K562 (cell line): ENCODE measurements at regions not wholly inside any gene's neighbourhood (a gene's known extent, or its start where the extent isn't known, plus 50 kb on each side); places are given as distances from the start of the nearest gene placed in this dataset.

Experiments used
- BRF1 ChIP-seq: IDR thresholded peaks from 3 replicates; pipeline ENCODE4 v1.6.1; 2011; ENCODE audit warnings: borderline replicate concordance, mild to moderate bottlenecking; ENCODE audit not compliant: insufficient read length; ENCODE audit errors: extremely low read depth
- CTCF ChIP-seq, 3 experiments: IDR thresholded peaks in 2 of 3; conservative IDR thresholded peaks in 1 of 3; 2 replicates each; pipeline ENCODE4 v1.5.1; 2011 to 2012; ENCODE audit warnings: low read length in 3 of 3, mild to moderate bottlenecking in 3 of 3, control low read depth in 2 of 3, improper control_type of control experiment in 1 of 3, inconsistent platforms in 1 of 3, low read depth in 1 of 3, mixed read lengths in 1 of 3, moderate library complexity in 1 of 3; ENCODE audit not compliant: insufficient read depth in 2 of 3
- EZH2 ChIP-seq: IDR thresholded peaks from 2 replicates; pipeline ENCODE4 v1.6.1; 2012; ENCODE audit warnings: low read depth, mild to moderate bottlenecking, inconsistent platforms, low read length, borderline replicate concordance
- NFRKB ChIP-seq: fragments of 450-650 bp; IDR thresholded peaks from 2 replicates; pipeline ENCODE4 v1.6.1; 2016; ENCODE audit warnings: low read depth
- NR2C2 ChIP-seq, 2 experiments: fragments of 200-800 bp in 1 of 2; sonication (Bioruptor generic) in 1 of 2; sonication (generic) in 1 of 2; formaldehyde crosslinking in 1 of 2; IDR thresholded peaks; 2 replicates each; pipeline versions ENCODE4 v1.6.1 to v1.8.0; 2016 to 2022; ENCODE audit warnings: mild to moderate bottlenecking in 1 of 2, missing compliant biosample characterization in 1 of 2, missing genetic modification characterization in 1 of 2, missing genetic modification reagents in 1 of 2
- YY1 ChIP-seq, 3 experiments: IDR thresholded peaks; 2 replicates each; pipeline ENCODE4 v1.6.1; 2011; ENCODE audit warnings: low read length in 2 of 3, mild to moderate bottlenecking in 2 of 3, moderate library complexity in 2 of 3, borderline replicate concordance in 1 of 3, control low read depth in 1 of 3, low read depth in 1 of 3; ENCODE audit not compliant: insufficient read depth in 3 of 3, insufficient replicate concordance in 2 of 3, control insufficient read depth in 1 of 3, insufficient read length in 1 of 3; ENCODE audit errors: extremely low read depth in 1 of 3
- ZBTB40 ChIP-seq, 2 experiments: fragments of 450-650 bp in 1 of 2; sonication (generic) in 1 of 2; formaldehyde crosslinking in 1 of 2; IDR thresholded peaks; 2 replicates each; pipeline versions ENCODE4 v1.7.1 to v1.9.0; 2016 to 2022; ENCODE audit warnings: inconsistent platforms in 1 of 2, mild to moderate bottlenecking in 1 of 2, missing genetic modification reagents in 1 of 2
- ZNF197 ChIP-seq: fragments of 200-800 bp; sonication (Bioruptor generic); IDR thresholded peaks from 2 replicates; pipeline ENCODE4 v1.6.1; 2016; ENCODE audit warnings: low read depth, missing genetic modification characterization, missing compliant biosample characterization
- ZNF274 ChIP-seq: IDR thresholded peaks from 2 replicates; pipeline ENCODE4 v1.6.1; 2011; ENCODE audit warnings: low read depth, mild to moderate bottlenecking, low read length, moderate library complexity, borderline replicate concordance
- TF ChIP-seq, protein P1 (sequence below): fragments of 250-450 bp; sonication (Bioruptor Pico); IDR thresholded peaks from 2 replicates; pipeline ENCODE4 v1.5.0; 2021; ENCODE audit warnings: mild to moderate bottlenecking, borderline replicate concordance
- TF ChIP-seq, protein P2 (sequence below): conservative IDR thresholded peaks from 2 replicates; pipeline ENCODE4 v1.6.1; 2011; ENCODE audit warnings: low read depth, mild to moderate bottlenecking, low read length; ENCODE audit not compliant: control insufficient read depth

DNA sequence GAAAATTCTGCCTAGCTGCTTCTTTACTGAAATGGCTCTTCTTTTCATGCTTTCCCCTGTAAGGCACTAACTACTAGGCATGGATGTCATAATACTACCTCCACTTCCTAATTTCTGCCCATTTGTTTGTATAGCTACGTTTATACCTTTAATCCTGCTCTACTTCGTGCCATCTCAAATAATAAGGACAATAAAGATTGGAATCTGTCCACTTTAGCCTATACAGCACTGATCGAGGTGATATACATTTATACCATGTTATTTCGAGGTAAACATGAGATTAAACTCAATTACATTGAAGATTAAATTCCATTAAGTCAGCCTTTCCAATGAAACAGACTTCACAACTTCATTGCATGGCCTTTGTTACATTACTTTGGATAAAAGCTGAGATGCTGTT is 390.6 kb upstream of the MARCKS start:
- TF ChIP-seq BRF1 (no peak), ZNF274 (no peak), ZNF197 (CRISPR knock-in tag) (no peak), NFRKB (no peak), NR2C2 (CRISPR knock-in tag; IDR thresholded peaks at IDR 0.05) (no peak), NR2C2 (tag; IDR thresholded peaks at IDR 0.05) (no peak), EZH2 (no peak), ZBTB40 (IDR thresholded peaks at IDR 0.05) (no peak), ZBTB40 (CRISPR knock-in tag; IDR thresholded peaks at IDR 0.05) (no peak), CTCF (IDR thresholded peaks at IDR 0.05 in 2 of 3, conservative IDR thresholded peaks at IDR 0.05 in 1 of 3; ENCODE audit: insufficient read depth in 2 of 3, low read depth in 1 of 3, low read length in 3 of 3) (no peak), YY1 (IDR thresholded peaks at IDR 0.05; ENCODE audit: borderline replicate concordance in 1 of 3, control insufficient read depth in 1 of 3, extremely low read depth in 1 of 3, insufficient read depth in 3 of 3, insufficient read length in 1 of 3, insufficient replicate concordance in 2 of 3, low read depth in 1 of 3, low read length in 2 of 3) (no peak)
- TF ChIP-seq, protein P1, sequence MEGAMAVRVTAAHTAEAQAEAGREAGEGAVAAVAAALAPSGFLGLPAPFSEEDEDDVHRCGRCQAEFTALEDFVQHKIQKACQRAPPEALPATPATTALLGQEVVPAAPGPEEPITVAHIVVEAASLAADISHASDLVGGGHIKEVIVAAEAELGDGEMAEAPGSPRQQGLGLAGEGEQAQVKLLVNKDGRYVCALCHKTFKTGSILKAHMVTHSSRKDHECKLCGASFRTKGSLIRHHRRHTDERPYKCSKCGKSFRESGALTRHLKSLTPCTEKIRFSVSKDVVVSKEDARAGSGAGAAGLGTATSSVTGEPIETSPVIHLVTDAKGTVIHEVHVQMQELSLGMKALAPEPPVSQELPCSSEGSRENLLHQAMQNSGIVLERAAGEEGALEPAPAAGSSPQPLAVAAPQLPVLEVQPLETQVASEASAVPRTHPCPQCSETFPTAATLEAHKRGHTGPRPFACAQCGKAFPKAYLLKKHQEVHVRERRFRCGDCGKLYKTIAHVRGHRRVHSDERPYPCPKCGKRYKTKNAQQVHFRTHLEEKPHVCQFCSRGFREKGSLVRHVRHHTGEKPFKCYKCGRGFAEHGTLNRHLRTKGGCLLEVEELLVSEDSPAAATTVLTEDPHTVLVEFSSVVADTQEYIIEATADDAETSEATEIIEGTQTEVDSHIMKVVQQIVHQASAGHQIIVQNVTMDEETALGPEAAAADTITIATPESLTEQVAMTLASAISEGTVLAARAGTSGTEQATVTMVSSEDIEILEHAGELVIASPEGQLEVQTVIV: no peak
- TF ChIP-seq, protein P2, sequence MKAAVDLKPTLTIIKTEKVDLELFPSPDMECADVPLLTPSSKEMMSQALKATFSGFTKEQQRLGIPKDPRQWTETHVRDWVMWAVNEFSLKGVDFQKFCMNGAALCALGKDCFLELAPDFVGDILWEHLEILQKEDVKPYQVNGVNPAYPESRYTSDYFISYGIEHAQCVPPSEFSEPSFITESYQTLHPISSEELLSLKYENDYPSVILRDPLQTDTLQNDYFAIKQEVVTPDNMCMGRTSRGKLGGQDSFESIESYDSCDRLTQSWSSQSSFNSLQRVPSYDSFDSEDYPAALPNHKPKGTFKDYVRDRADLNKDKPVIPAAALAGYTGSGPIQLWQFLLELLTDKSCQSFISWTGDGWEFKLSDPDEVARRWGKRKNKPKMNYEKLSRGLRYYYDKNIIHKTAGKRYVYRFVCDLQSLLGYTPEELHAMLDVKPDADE: no peak
